MM.1S (cell line): ENCODE measurements at regions not wholly inside any gene's neighbourhood (a gene's known extent, or its start where the extent isn't known, plus 50 kb on each side); places are given as distances from the start of the nearest gene placed in this dataset.

ENCODE experiments used
- DNase-seq: peaks from one replicate; pipeline ENCODE4 v3.0.0-alpha.2; 2015
- H2AFZ ChIP-seq: fragments of 300-600 bp; sonication (generic); 2 replicates; pipeline ENCODE4 v1.6.0; 2016; ENCODE audit warnings: antibody characterized with exemption, low read length
- H3F3A ChIP-seq: fragments of 300-600 bp; sonication (generic); 2 replicates; pipeline ENCODE4 v1.6.1; 2016; ENCODE audit warnings: mild to moderate bottlenecking, antibody characterized with exemption, low read length, moderate library complexity, mixed read lengths; ENCODE audit not compliant: insufficient read depth
- H3K27ac ChIP-seq: fragments of 300-600 bp; sonication (generic); 2 replicates; pipeline ENCODE4 v1.5.1; 2016; ENCODE audit warnings: mild to moderate bottlenecking, low read length
- H3K27me3 ChIP-seq: fragments of 300-600 bp; sonication (generic); replicated peaks from 2 replicates; pipeline ENCODE4 v1.6.0; 2016; ENCODE audit warnings: low read length; ENCODE audit not compliant: insufficient read depth
- H3K36me3 ChIP-seq: fragments of 300-600 bp; sonication (generic); replicated peaks from 2 replicates; pipeline ENCODE4 v1.6.1; 2016; ENCODE audit warnings: mild to moderate bottlenecking, low read length, mixed read lengths; ENCODE audit not compliant: insufficient read depth
- H3K4me1 ChIP-seq: fragments of 300-600 bp; sonication (generic); 2 replicates; pipeline ENCODE4 v1.6.1; 2016; ENCODE audit warnings: low read length, mixed read lengths
- H3K4me2 ChIP-seq: fragments of 300-600 bp; sonication (generic); 2 replicates; pipeline ENCODE4 v1.6.0; 2016; ENCODE audit warnings: low read depth, low read length
- H3K4me3 ChIP-seq: fragments of 300-600 bp; sonication (generic); 2 replicates; pipeline ENCODE4 v1.5.1; 2016; ENCODE audit warnings: low read length, mixed read lengths
- H3K79me2 ChIP-seq: fragments of 300-600 bp; sonication (generic); 2 replicates; pipeline ENCODE4 v1.6.1; 2016; ENCODE audit warnings: mixed run types, low read length, mixed read lengths
- H3K9ac ChIP-seq: fragments of 300-600 bp; sonication (generic); 2 replicates; pipeline ENCODE4 v1.6.1; 2016; ENCODE audit warnings: low read length, mixed read lengths
- H3K9me2 ChIP-seq: fragments of 300-600 bp; sonication (generic); replicated peaks from 2 replicates; pipeline ENCODE4 v1.6.1; 2016; ENCODE audit warnings: mild to moderate bottlenecking, low read length, mixed read lengths; ENCODE audit not compliant: insufficient read depth
- H3K9me3 ChIP-seq: fragments of 300-600 bp; sonication (generic); replicated peaks from 2 replicates; pipeline ENCODE4 v1.6.1; 2016; ENCODE audit warnings: mild to moderate bottlenecking, low read length, mixed read lengths; ENCODE audit not compliant: insufficient read depth
- H4K20me1 ChIP-seq: fragments of 300-600 bp; sonication (generic); 2 replicates; pipeline ENCODE4 v1.6.1; 2016; ENCODE audit warnings: mild to moderate bottlenecking, low read length, moderate library complexity, mixed read lengths; ENCODE audit not compliant: insufficient read depth
- CTCF ChIP-seq: fragments of 300-600 bp; sonication (generic); IDR thresholded peaks from 2 replicates; pipeline ENCODE4 v1.5.1; 2016; ENCODE audit warnings: antibody characterized with exemption, low read length, mixed read lengths
- EZH2 ChIP-seq: fragments of 300-600 bp; sonication (generic); optimal IDR thresholded peaks from 2 replicates; pipeline ENCODE3; 2017; ENCODE audit warnings: low read depth, mild to moderate bottlenecking, antibody characterized with exemption, low read length, mixed read lengths
- EZH2phosphoT487 ChIP-seq: fragments of 300-600 bp; sonication (generic); IDR thresholded peaks from 2 replicates; pipeline ENCODE4 v1.6.1; 2018; ENCODE audit warnings: antibody characterized with exemption, low read length

- H3K4me2 ChIP-seq: no peak overlapping the region
- H3K4me1 ChIP-seq: no peaks in the 10 kb centered on the region
- no peaks in the 10 kb centered on the region for H3K9me2 ChIP-seq
- H3K36me3 ChIP-seq: no peaks in the 10 kb centered on the region
- H3K4me3 ChIP-seq: no peak overlapping the region
- H3K27ac ChIP-seq: no peak overlapping the region
- H3K27me3 ChIP-seq: no peaks in the 10 kb centered on the region
- DNase-seq: no peak
- H3K79me2 ChIP-seq: no peaks in the 10 kb centered on the region
- no peaks in the 10 kb centered on the region for H4K20me1 ChIP-seq
- TF ChIP-seq EZH2phosphoT487 (no peak), CTCF (no peak), EZH2 (no peak)
- no peaks in the 10 kb centered on the region for H3F3A ChIP-seq
- H3K9me3 ChIP-seq: no peaks in the 10 kb centered on the region
- no peak overlapping the region for H3K9ac ChIP-seq
- no peak overlapping the region for H2AFZ ChIP-seq
These were observed 246.3 kb downstream of the IRS1 start for GRCh38 chr2:226553333-226553732.

- H3K79me2 ChIP-seq: no peaks in the 10 kb centered on the region
- no peaks in the 10 kb centered on the region for H3K9me2 ChIP-seq
- H3K9ac ChIP-seq: no peak overlapping the region
- no peaks in the 10 kb centered on the region for H3K36me3 ChIP-seq
- H3K4me2 ChIP-seq: no peak overlapping the region
- TF ChIP-seq EZH2phosphoT487 (no peak), CTCF (no peak), EZH2 (no peak)
- no peaks in the 10 kb centered on the region for H3F3A ChIP-seq
- no peaks in the 10 kb centered on the region for H3K9me3 ChIP-seq
- no peak for DNase-seq
- H4K20me1 ChIP-seq: no peaks in the 10 kb centered on the region
- H3K4me3 ChIP-seq: no peak overlapping the region
- H3K27me3 ChIP-seq: no peaks in the 10 kb centered on the region
- H3K4me1 ChIP-seq: no peaks in the 10 kb centered on the region
- H3K27ac ChIP-seq: no peak overlapping the region
- no peak overlapping the region for H2AFZ ChIP-seq
These were observed 246.9 kb downstream of the IRS1 start for GRCh38 chr2:226552571-226553285.

GRCh38 chr2:226551522-226552250 lies 247.9 kb downstream of the IRS1 start:
- Histone ChIP-seq H3K36me3 (no peaks in the 10 kb centered on the region), H3K9me3 (no peaks in the 10 kb centered on the region), H3K27me3 (no peaks in the 10 kb centered on the region), H3K9me2 (no peaks in the 10 kb centered on the region), H3K27ac (no peak overlapping the region), H3K4me1 (no peaks in the 10 kb centered on the region), H3K9ac (no peak overlapping the region), H3K4me3 (no peak overlapping the region), H4K20me1 (no peaks in the 10 kb centered on the region), H3K4me2 (no peak overlapping the region), H3F3A (no peaks in the 10 kb centered on the region), H2AFZ (no peak overlapping the region), H3K79me2 (no peaks in the 10 kb centered on the region)
- TF ChIP-seq EZH2 (no peak), CTCF (no peak), EZH2phosphoT487 (no peak)
- no peak for DNase-seq
